HEK293T (cell line): ENCODE measurements at regions not wholly inside any gene's neighbourhood (a gene's known extent, or its start where the extent isn't known, plus 50 kb on each side); places are given as distances from the start of the nearest gene placed in this dataset.
"Not testable (repeated sequence)": the region's sequence is repeated elsewhere in the genome, so short reads cannot be mapped to it uniquely, and the experiment has no call there.

Experiments
- ELF4 ChIP-seq: fragments of 450-650 bp; IDR thresholded peaks from 2 replicates; pipeline ENCODE4 v1.6.1; 2017; ENCODE audit warnings: antibody characterized with exemption
- FOXA1 ChIP-seq: fragments of 450-650 bp; IDR thresholded peaks from 2 replicates; pipeline ENCODE4 v1.6.1; 2016; ENCODE audit warnings: mild to moderate bottlenecking
- FOXK2 ChIP-seq: fragments of 450-650 bp; IDR thresholded peaks from 2 replicates; pipeline ENCODE4 v1.6.1; 2016; ENCODE audit warnings: mild to moderate bottlenecking
- FOXM1 ChIP-seq: fragments of 450-650 bp; IDR thresholded peaks from 2 replicates; pipeline ENCODE4 v1.6.1; 2017; ENCODE audit warnings: mild to moderate bottlenecking, borderline replicate concordance
- LEF1 ChIP-seq: fragments of 450-650 bp; IDR thresholded peaks from 2 replicates; pipeline ENCODE4 v1.6.1; 2017; ENCODE audit warnings: mild to moderate bottlenecking, borderline replicate concordance
- NFRKB ChIP-seq: fragments of 450-650 bp; IDR thresholded peaks from 2 replicates; pipeline ENCODE4 v1.6.1; 2016; ENCODE audit warnings: mild to moderate bottlenecking, moderate library complexity
- SP1 ChIP-seq: fragments of 450-650 bp; IDR thresholded peaks from 2 replicates; pipeline ENCODE4 v1.6.1; 2017
- SUZ12 ChIP-seq: fragments of 450-650 bp; IDR thresholded peaks from 2 replicates; pipeline ENCODE4 v1.6.1; 2016; ENCODE audit warnings: mild to moderate bottlenecking
- TARDBP ChIP-seq: fragments of 450-650 bp; IDR thresholded peaks from 2 replicates; pipeline ENCODE4 v1.6.1; 2016
- TF ChIP-seq, protein P1 (sequence below): fragments of 450-650 bp; IDR thresholded peaks from 2 replicates; pipeline ENCODE4 v1.6.1; 2016

DNA sequence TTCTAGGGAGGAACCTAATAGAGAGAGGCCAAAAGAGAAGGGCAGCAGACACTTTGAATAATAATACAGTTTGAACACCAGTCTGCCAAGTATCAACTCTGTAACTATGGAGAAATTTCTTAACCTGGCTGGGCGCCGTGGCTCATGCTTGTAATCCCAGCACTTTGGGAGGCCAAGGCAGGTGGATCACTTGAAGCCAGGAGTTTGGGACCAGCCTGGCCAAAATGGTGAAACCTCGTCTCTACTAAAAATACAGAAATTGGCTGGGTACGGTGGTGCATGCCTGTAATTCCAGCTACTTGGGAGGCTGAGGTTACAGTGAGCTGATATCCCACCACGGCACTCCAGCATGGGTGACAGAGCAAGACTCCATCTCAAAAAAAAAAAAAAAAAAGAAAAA lies 663.9 kb downstream of the LMO4 start:
- not testable (repeated sequence) for TF ChIP-seq TARDBP, FOXM1, SP1, NFRKB, LEF1, SUZ12, ELF4, FOXK2, FOXA1
- TF ChIP-seq, protein P1, sequence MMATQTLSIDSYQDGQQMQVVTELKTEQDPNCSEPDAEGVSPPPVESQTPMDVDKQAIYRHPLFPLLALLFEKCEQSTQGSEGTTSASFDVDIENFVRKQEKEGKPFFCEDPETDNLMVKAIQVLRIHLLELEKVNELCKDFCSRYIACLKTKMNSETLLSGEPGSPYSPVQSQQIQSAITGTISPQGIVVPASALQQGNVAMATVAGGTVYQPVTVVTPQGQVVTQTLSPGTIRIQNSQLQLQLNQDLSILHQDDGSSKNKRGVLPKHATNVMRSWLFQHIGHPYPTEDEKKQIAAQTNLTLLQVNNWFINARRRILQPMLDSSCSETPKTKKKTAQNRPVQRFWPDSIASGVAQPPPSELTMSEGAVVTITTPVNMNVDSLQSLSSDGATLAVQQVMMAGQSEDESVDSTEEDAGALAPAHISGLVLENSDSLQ, result not testable (repeated sequence)
